Stimulated activated naive CD8-positive, alpha-beta T cell treated with anti-CD3 and anti-CD28 coated beads, Interleukin-15, Interleukin-2, amounts not matched to agents 100 U/mL and 50 U/mL, for 24 hours (primary cell): ENCODE measurements at regions not wholly inside any gene's neighbourhood (a gene's known extent, or its start where the extent isn't known, plus 50 kb on each side); places are given as distances from the start of the nearest gene placed in this dataset.

Experiments used
- ATAC-seq: fragments of 150-1000 bp; cut with Tn5 transposase; one replicate; pipeline ENCODE4 v1.10.0; 2021
- DNase-seq: peaks from one replicate; pipeline ENCODE4 v3.0.0; 2021

- no peak for ATAC-seq
- no peak for DNase-seq
These were observed 416.8 kb downstream of the NFIB start for GRCh38 chr9:13896922-13897835.

- DNase-seq (no peak), ATAC-seq (no peak)
These were observed 417.9 kb downstream of the NFIB start for GRCh38 chr9:13896047-13896446.

- DNase-seq = no peak
- ATAC-seq = no peak
These were observed 428.7 kb downstream of the NFIB start for GRCh38 chr9:13885258-13885657.

GRCh38 chr9:13879981-13880380 lies 434.0 kb downstream of the NFIB start:
- no peak for ATAC-seq
- DNase-seq = no peak

GRCh38 chr9:13879011-13879410 lies 434.9 kb downstream of the NFIB start:
- DNase-seq = no peak

GRCh38 chr9:13878241-13878711 lies 435.7 kb downstream of the NFIB start:
- ATAC-seq (no peak), DNase-seq (no peak)

More at GRCh38 chr9:13879011-13879410, 434.9 kb downstream of the NFIB start:
- no peak for ATAC-seq

- ATAC-seq (no peak), DNase-seq (no peak)
These were observed 437.2 kb downstream of the NFIB start for GRCh38 chr9:13876741-13877140.

- DNase-seq = no peak
- no peak for ATAC-seq
These were observed 440.7 kb downstream of the NFIB start for GRCh38 chr9:13873203-13873602.

GRCh38 chr9:13868336-13868735 lies 445.6 kb downstream of the NFIB start:
- ATAC-seq (no peak), DNase-seq (no peak)

- ATAC-seq = no peak
- DNase-seq = no peak
These were observed 448.1 kb downstream of the NFIB start for GRCh38 chr9:13865869-13866268.

- ATAC-seq (no peak), DNase-seq (no peak)
These were observed 450.8 kb downstream of the NFIB start for GRCh38 chr9:13863112-13863511.

- ATAC-seq = no peak
- DNase-seq = no peak
These were observed 451.3 kb downstream of the NFIB start for GRCh38 chr9:13862654-13863053.

- DNase-seq = no peak
- ATAC-seq = no peak
These were observed 452.8 kb downstream of the NFIB start for GRCh38 chr9:13860946-13861640.

GRCh38 chr9:13860019-13860418 lies 453.9 kb downstream of the NFIB start:
- no peak for DNase-seq
- no peak for ATAC-seq

GRCh38 chr9:13857521-13857920 lies 456.4 kb downstream of the NFIB start:
- no peak for DNase-seq
- ATAC-seq = no peak

GRCh38 chr9:13847270-13847669 lies 466.7 kb downstream of the NFIB start:
- ATAC-seq (no peak), DNase-seq (no peak)

- ATAC-seq (no peak), DNase-seq (no peak)
These were observed 468.5 kb downstream of the NFIB start for GRCh38 chr9:13845460-13845859.

GRCh38 chr9:13841746-13842462 lies 472.0 kb downstream of the NFIB start:
- ATAC-seq (no peak), DNase-seq (no peak)

- no peak for ATAC-seq
These were observed 481.5 kb downstream of the NFIB start for GRCh38 chr9:13832446-13832845.

GRCh38 chr9:13823026-13823425 lies 490.9 kb downstream of the NFIB start:
- DNase-seq = no peak
- ATAC-seq = no peak

More at GRCh38 chr9:13832446-13832845, 481.5 kb downstream of the NFIB start:
- DNase-seq = no peak

- DNase-seq (no peak), ATAC-seq (no peak)
These were observed 496.1 kb downstream of the NFIB start for GRCh38 chr9:13817754-13818278.

- no peak for DNase-seq
- no peak for ATAC-seq
These were observed 497.1 kb downstream of the NFIB start for GRCh38 chr9:13816837-13817236.
